ENCODE measurements at regions not wholly inside any gene's neighbourhood (a gene's known extent, or its start where the extent isn't known, plus 50 kb on each side); places are given as distances from the start of the nearest gene placed in this dataset.

GRCh38 chr15:94855018-94855408 lies 623.7 kb downstream of the MCTP2 start:
- no peak for TF ChIP-seq EZH2phosphoT487 (IDR thresholded peaks at IDR 0.05; ENCODE audit: borderline replicate concordance)
- no peak for TF ChIP-seq CTCF (conservative IDR thresholded peaks at IDR 0.05; ENCODE audit: low read length)
